Prostate gland (tissue), 2 donors: ENCODE measurements at regions not wholly inside any gene's neighbourhood (a gene's known extent, or its start where the extent isn't known, plus 50 kb on each side); places are given as distances from the start of the nearest gene placed in this dataset.

Source experiments
- CTCF ChIP-seq, 4 experiments: fragments of 200-600 bp in 2 of 4; fragments of 450-650 bp in 2 of 4; sonication (generic) in 2 of 4; IDR thresholded peaks; 1 replicate in 3 of 4; 2 replicates in 1 of 4; pipeline ENCODE4 v1.5.1; 2016 to 2019; ENCODE audit warnings: antibody characterized with exemption in 4 of 4, mild to moderate bottlenecking in 2 of 4, moderate library complexity in 2 of 4
- POLR2AphosphoS5 ChIP-seq: sonication (generic); formaldehyde crosslinking; IDR thresholded peaks from one replicate; pipeline ENCODE4 v1.6.1; 2017; ENCODE audit warnings: antibody characterized with exemption

GRCh38 chr11:45717526-45717925, 52.1 kb upstream of the CHST1 start:
- TF ChIP-seq POLR2AphosphoS5: no peak
- TF ChIP-seq CTCF (IDR thresholded peaks at IDR 0.05): no peak
